ENCODE measurements at regions not wholly inside any gene's neighbourhood (a gene's known extent, or its start where the extent isn't known, plus 50 kb on each side); places are given as distances from the start of the nearest gene placed in this dataset.

GRCh38 chr3:38989917-38990510, 61.7 kb downstream of the SCN11A start:
- Histone ChIP-seq H4K8ac (ENCODE audit: low read depth in 2 of 2, low read length in 2 of 2) (peak overlapping the region in 1 of 2 experiments; percentile 22; a peak in 1 of 4 replicates), H3K14ac (replicated peaks; ENCODE audit: low read depth, low read length) (peak overlapping the region; percentile 61), H2AFZ (replicated peaks; ENCODE audit: low read length, poor library complexity) (peak overlapping the region; percentile 5), H3K4ac (ENCODE audit: low read depth, low read length) (peak overlapping the region; percentile 81), H2AK5ac (ENCODE audit: low read depth, low read length) (peak overlapping the region; percentile 38; the same call in 1 of the 2 replicates), H3K9me1 (ENCODE audit: insufficient read depth, low read length) (peaks cover 38% of the 10 kb centered on the region), H2BK5ac (ENCODE audit: low read depth, low read length, poor library complexity, severe bottlenecking) (no peak overlapping the region), H4K5ac (ENCODE audit: low read depth, low read length) (no peak overlapping the region), H3K9me3 (ENCODE audit: control insufficient read depth, insufficient read depth, low read length) (no peaks in the 10 kb centered on the region), H3K23ac (ENCODE audit: low read depth, low read length) (no peak overlapping the region), H2BK15ac (ENCODE audit: low read depth, low read length) (peak overlapping the region; percentile 93; the same call in 1 of the 3 replicates), H3K56ac (ENCODE audit: extremely low read depth, insufficient read depth, low read length) (no peak overlapping the region), H3K4me2 (ENCODE audit: low read depth, low read length) (no peak overlapping the region), H3K27me3 (ENCODE audit: control insufficient read depth, insufficient read depth, low read length) (no peaks in the 10 kb centered on the region), H3K4me1 (ENCODE audit: control insufficient read depth, insufficient read depth, low read length) (peaks cover 38% of the 10 kb centered on the region), H3K79me1 (ENCODE audit: low read depth in 1 of 2, low read length in 2 of 2) (peaks cover 0 to 18% of the 10 kb centered on the region in 2 experiments; a peak in 3 of 4 replicates), H3K18ac (ENCODE audit: low read depth, low read length) (no peak overlapping the region), H3K36me3 (ENCODE audit: control insufficient read depth, insufficient read depth, low read length) (no peaks in the 10 kb centered on the region), H4K20me1 (ENCODE audit: insufficient read depth, low read length) (no peaks in the 10 kb centered on the region), H3K27ac (ENCODE audit: insufficient read depth, low read length) (no peak overlapping the region), H4K91ac (ENCODE audit: insufficient read depth, low read depth, low read length) (no peak overlapping the region), H2BK20ac (ENCODE audit: low read depth, low read length) (peak overlapping the region; percentile 91), H3K4me3 (ENCODE audit: insufficient read depth, low read depth, low read length) (no peak overlapping the region), H3K9ac (ENCODE audit: low read depth, low read length) (no peak overlapping the region), H2BK120ac (ENCODE audit: low read depth, low read length) (peak overlapping the region; percentile 91; the same call in 1 of the 2 replicates), H2AK9ac (replicated peaks; ENCODE audit: low read depth, low read length, poor library complexity) (no peak overlapping the region)
- DNase-seq (no peak), ATAC-seq (ENCODE audit: low read depth) (no peak)
- ChIA-PET CTCF (no interaction called here), POLR2A (ENCODE audit: unreplicated experiment) (no interaction called here)
- TF ChIP-seq CTCF (conservative IDR thresholded peaks at IDR 0.05; ENCODE audit: low read depth, low read length) (no peak), RAD21 (IDR thresholded peaks at IDR 0.05; ENCODE audit: low read length) (no peak), MAZ (IDR thresholded peaks at IDR 0.05; ENCODE audit: borderline replicate concordance, low read depth, low read length) (no peak), MXI1 (IDR thresholded peaks at IDR 0.05; ENCODE audit: borderline replicate concordance, low read depth, low read length) (no peak), CHD1 (IDR thresholded peaks at IDR 0.05; ENCODE audit: low read depth, low read length) (no peak), ELK1 (IDR thresholded peaks at IDR 0.05; ENCODE audit: borderline replicate concordance, low read depth, low read length) (no peak), BHLHE40 (IDR thresholded peaks at IDR 0.05; ENCODE audit: low read depth, low read length) (no peak), USF2 (IDR thresholded peaks at IDR 0.05; ENCODE audit: low read depth, low read length) (no peak), RCOR1 (IDR thresholded peaks at IDR 0.05; ENCODE audit: insufficient replicate concordance, low read length) (no peak), CEBPB (IDR thresholded peaks at IDR 0.05; ENCODE audit: low read depth, low read length) (no peak), SMC3 (IDR thresholded peaks at IDR 0.05; ENCODE audit: low read depth, low read length) (no peak), POLR2A (IDR thresholded peaks at IDR 0.05; ENCODE audit: low read depth, low read length) (no peak), RFX5 (IDR thresholded peaks at IDR 0.05; ENCODE audit: low read depth, low read length) (no peak), MAFK (IDR thresholded peaks at IDR 0.05; ENCODE audit: low read depth, low read length) (no peak)
- in situ Hi-C loops (cut with MboI; ENCODE audit: low sequenced_read_pairs) (loop anchor here (10.0 kb wide), 1 partner anchor 465 kb away; no protein-coding TSS in a partner anchor), intact Hi-C loops (cut with micrococcal nuclease) (no loop called here), dilution Hi-C loops (cut with HindIII; ENCODE audit: low sequenced_read_pairs, unreplicated experiment) (no loop called here)
- no TSS peak for BruUV-seq (replicated peaks)
- WGBS, 2 experiments (ENCODE audit: extremely low coverage in 2 of 2, insufficient read length in 1 of 2): no CpG with 5 or more reads among the region's 7 CpGs

All from IMR-90 (cell line).